ENCODE measurements at regions not wholly inside any gene's neighbourhood (a gene's known extent, or its start where the extent isn't known, plus 50 kb on each side); places are given as distances from the start of the nearest gene placed in this dataset.
"Not testable (repeated sequence)": the region's sequence is repeated elsewhere in the genome, so short reads cannot be mapped to it uniquely, and the experiment has no call there.

GRCh38 chr4:179040259-179040658, 1598.0 kb upstream of the AGA start:
- ATAC-seq: no peak

- no peak for ATAC-seq
Measured at GRCh38 chr4:179048839-179049453, 1606.7 kb upstream of the AGA start.

- ATAC-seq: no peak
Measured at GRCh38 chr4:179051206-179051605, 1609.0 kb upstream of the AGA start.

- no peak for ATAC-seq
Measured at GRCh38 chr4:179059396-179059795, 1617.2 kb upstream of the AGA start.

- ATAC-seq: not testable (repeated sequence)
Measured at GRCh38 chr4:179066254-179066653, 1624.0 kb upstream of the AGA start.

- no peak for ATAC-seq
Measured at GRCh38 chr4:179071131-179071530, 1628.9 kb upstream of the AGA start.

- ATAC-seq: no peak
Measured at GRCh38 chr4:179076865-179077264, 1634.6 kb upstream of the AGA start.

- ATAC-seq: no peak
Measured at GRCh38 chr4:179095585-179096221, 1653.5 kb upstream of the AGA start.

GRCh38 chr4:179097741-179098140, 1655.5 kb upstream of the AGA start:
- ATAC-seq: no peak

- no peak for ATAC-seq
Measured at GRCh38 chr4:179110356-179110755, 1668.1 kb upstream of the AGA start.

- no peak for ATAC-seq
Measured at GRCh38 chr4:179110816-179111215, 1668.6 kb upstream of the AGA start.

GRCh38 chr4:179112441-179113170, 1670.4 kb upstream of the AGA start:
- ATAC-seq: no peak

GRCh38 chr4:179114615-179115014, 1672.4 kb upstream of the AGA start:
- no peak for ATAC-seq

GRCh38 chr4:179116011-179116410, 1673.8 kb upstream of the AGA start:
- no peak for ATAC-seq

GRCh38 chr4:179116581-179116980, 1674.3 kb upstream of the AGA start:
- ATAC-seq: no peak

GRCh38 chr4:179123084-179123483, 1680.8 kb upstream of the AGA start:
- no peak for ATAC-seq

- ATAC-seq: no peak
Measured at GRCh38 chr4:179124419-179124818, 1682.2 kb upstream of the AGA start.

GRCh38 chr4:179124957-179125356, 1682.7 kb upstream of the AGA start:
- ATAC-seq: no peak

GRCh38 chr4:179125870-179126269, 1683.6 kb upstream of the AGA start:
- ATAC-seq: no peak

- no peak for ATAC-seq
Measured at GRCh38 chr4:179128299-179128698, 1686.1 kb upstream of the AGA start.

GRCh38 chr4:179130122-179130714, 1688.0 kb upstream of the AGA start:
- ATAC-seq: no peak

GRCh38 chr4:179145746-179146525, 1703.7 kb upstream of the AGA start:
- ATAC-seq: no peak

- no peak for ATAC-seq
Measured at GRCh38 chr4:179151770-179152169, 1709.5 kb upstream of the AGA start.

Measured in activated CD4-positive, CD25-positive, alpha-beta regulatory T cell treated with anti-CD3 and anti-CD28 coated beads, Interleukin-2, amount 50 U/mL, for 24 hours (primary cell).